B cell (primary cell): ENCODE measurements at regions not wholly inside any gene's neighbourhood (a gene's known extent, or its start where the extent isn't known, plus 50 kb on each side); places are given as distances from the start of the nearest gene placed in this dataset.

ENCODE experiments used
- ATAC-seq: fragments of 200-7000 bp; cut with Tn5 transposase; one replicate; pipeline ENCODE4 v1.10.0; 2021; ENCODE audit warnings: low read depth, mild to moderate bottlenecking, moderate number of reproducible peaks, moderate library complexity
- CTCF ChIA-PET: fragments of 350-600 bp; sonication (Branson Sonifier 250); formaldehyde crosslinking; loops from one replicate; lab custom pipeline; 2021; ENCODE audit warnings: antibody characterized with exemption, inconsistent platforms; lab: Charles Lee
- POLR2A ChIA-PET: fragments of 350-600 bp; sonication (Branson Sonifier 250); formaldehyde crosslinking; loops from one replicate; lab custom pipeline; 2021; ENCODE audit warnings: antibody characterized with exemption; lab: Charles Lee
- DNase-seq: peaks from one replicate; pipeline ENCODE4 v3.0.0; 2013
- H2AFZ ChIP-seq: 2 replicates; pipeline ENCODE4 v1.6.1; 2012; ENCODE audit warnings: mild to moderate bottlenecking, low read depth, low read length; ENCODE audit not compliant: insufficient read depth, poor library complexity, severe bottlenecking
- H3K27ac ChIP-seq, 2 donors: 1 replicate in 1 of 2; 2 replicates in 1 of 2; pipeline ENCODE4 v1.5.1; 2012 to 2013; ENCODE audit warnings: low read length in 2 of 2, mild to moderate bottlenecking in 2 of 2, moderate library complexity in 1 of 2
- H3K27me3 ChIP-seq, 4 experiments: fragments of 200-600 bp in 1 of 4; sonication (generic) in 1 of 4; replicated peaks in 1 of 4; 1 replicate in 2 of 4; 2 replicates in 2 of 4; pipeline versions ENCODE4 v1.6.1 to v1.7.0; 2013 to 2016; ENCODE audit warnings: low read length in 3 of 4, mild to moderate bottlenecking in 2 of 4, mixed read lengths in 1 of 4, moderate library complexity in 1 of 4; ENCODE audit not compliant: insufficient read depth in 4 of 4, control insufficient read depth in 3 of 4; ENCODE audit errors: control extremely low read depth in 1 of 4
- H3K36me3 ChIP-seq, 2 experiments: replicated peaks in 1 of 2; 1 replicate in 1 of 2; 2 replicates in 1 of 2; pipeline versions ENCODE4 v1.6.1 to v1.7.1; 2013; ENCODE audit warnings: low read length in 1 of 2; ENCODE audit not compliant: insufficient read depth in 2 of 2, control insufficient read depth in 1 of 2; ENCODE audit errors: control extremely low read depth in 1 of 2, extremely low read depth in 1 of 2
- H3K4me1 ChIP-seq, 2 donors: fragments of 200-600 bp in 1 of 2; sonication (generic) in 1 of 2; 1 replicate in 1 of 2; 2 replicates in 1 of 2; pipeline versions ENCODE4 v1.5.1 to v1.6.1; 2013 to 2017; ENCODE audit warnings: low read length in 2 of 2; ENCODE audit not compliant: control insufficient read depth in 2 of 2, insufficient read depth in 2 of 2
- H3K4me2 ChIP-seq: replicated peaks from 2 replicates; pipeline ENCODE3; 2012; ENCODE audit warnings: mild to moderate bottlenecking, low read depth, low read length; ENCODE audit not compliant: poor library complexity, severe bottlenecking
- H3K4me3 ChIP-seq, 5 experiments: fragments of 200-600 bp in 1 of 5; sonication (generic) in 1 of 5; 1 replicate in 3 of 5; 2 replicates in 2 of 5; pipeline versions ENCODE4 v1.5.1 to v1.7.0; 2011 to 2016; ENCODE audit warnings: low read length in 4 of 5, mild to moderate bottlenecking in 4 of 5, low read depth in 2 of 5, control low read depth in 1 of 5, moderate library complexity in 1 of 5; ENCODE audit not compliant: insufficient read depth in 1 of 5; ENCODE audit errors: control extremely low read depth in 1 of 5, extremely low read depth in 1 of 5
- H3K79me2 ChIP-seq: fragments of 200-600 bp; sonication (generic); one replicate; pipeline ENCODE4 v1.6.0; 2016; ENCODE audit warnings: low read length; ENCODE audit not compliant: control insufficient read depth, insufficient read depth
- H3K9ac ChIP-seq: fragments of 200-600 bp; sonication (generic); 2 replicates; pipeline ENCODE4 v1.6.1; 2017; ENCODE audit warnings: mild to moderate bottlenecking, low read length, moderate library complexity
- H3K9me3 ChIP-seq, 3 donors: one replicate each; pipeline versions ENCODE4 v1.6.1 to v1.7.1; 2013; ENCODE audit warnings: low read length in 2 of 3; ENCODE audit not compliant: control insufficient read depth in 2 of 3, insufficient read depth in 1 of 3; ENCODE audit errors: control extremely low read depth in 1 of 3
- H4K20me1 ChIP-seq: 2 replicates; pipeline ENCODE4 v1.6.0; 2012; ENCODE audit warnings: mild to moderate bottlenecking, low read length; ENCODE audit not compliant: insufficient read depth, control insufficient read depth, poor library complexity, severe bottlenecking
- H3K27ac Mint-ChIP-seq: one replicate; pipeline ENCODE4 v1.8.0; 2021; ENCODE audit warnings: mixed read lengths
- H3K27me3 Mint-ChIP-seq: one replicate; pipeline ENCODE4 v1.8.0; 2021; ENCODE audit warnings: mixed read lengths
- H3K4me1 Mint-ChIP-seq: one replicate; pipeline ENCODE4 v1.8.0; 2021; ENCODE audit warnings: mixed read lengths
- H3K4me3 Mint-ChIP-seq: one replicate; pipeline ENCODE4 v1.8.0; 2021; ENCODE audit warnings: mixed read lengths
- H3K9me3 Mint-ChIP-seq: one replicate; pipeline ENCODE4 v1.8.0; 2022; ENCODE audit warnings: mixed read lengths; ENCODE audit not compliant: insufficient read depth
- CTCF ChIP-seq: fragments of 200-600 bp; IDR thresholded peaks from one replicate; pipeline ENCODE4 v1.8.0; 2022; ENCODE audit warnings: antibody characterized with exemption, mild to moderate bottlenecking
- EZH2 ChIP-seq: IDR thresholded peaks from 2 replicates; pipeline ENCODE4 v1.6.1; 2012; ENCODE audit warnings: borderline replicate concordance, low read depth, mild to moderate bottlenecking, moderate library complexity, low read length; ENCODE audit not compliant: insufficient read depth, poor library complexity, severe bottlenecking
- WGBS: methylation state at CpG from one replicate; pipeline ENCODE4 v1.1.5; 2013; ENCODE audit warnings: missing lambda C conversion rate; ENCODE audit not compliant: insufficient coverage; 5-methylcytosine and 5-hydroxymethylcytosine counted together
- intact Hi-C: fragments of 100-400 bp; cut with micrococcal nuclease; formaldehyde crosslinking; loops from one replicate; pipeline ENCODE4 v1.10.0; 2022

DNA sequence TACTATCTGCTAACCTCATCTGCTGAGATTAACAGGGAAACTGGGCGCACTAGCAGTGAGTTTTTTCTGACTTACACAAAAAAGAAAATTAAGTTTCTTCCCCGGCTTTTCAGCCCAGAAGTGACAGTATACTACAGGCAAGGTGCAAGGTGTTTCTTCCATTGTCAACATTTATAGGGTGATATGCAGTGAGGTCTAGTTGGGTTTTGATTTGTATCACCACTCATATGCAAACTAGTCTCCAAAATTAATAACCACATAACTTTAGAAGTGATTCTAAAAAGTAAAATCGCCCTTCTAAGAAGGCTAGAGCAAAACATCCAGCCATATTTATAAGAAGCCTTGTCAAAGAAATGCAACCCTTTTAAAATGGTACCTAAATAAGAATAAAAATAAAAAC lies 640.1 kb downstream of the ARAP2 start:
- Mint-ChIP-seq H3K4me3 (no peak overlapping the region), H3K27ac (no peak overlapping the region), H3K27me3 (no peaks in the 10 kb centered on the region), H3K9me3 (no peaks in the 10 kb centered on the region), H3K4me1 (no peaks in the 10 kb centered on the region)
- no peaks in the 10 kb centered on the region for H3K36me3 ChIP-seq
- H3K9me3 ChIP-seq = no peaks in the 10 kb centered on the region
- DNase-seq = no peak
- H3K9ac ChIP-seq = no peak overlapping the region
- H3K79me2 ChIP-seq = no peaks in the 10 kb centered on the region
- no peak overlapping the region for H3K27ac ChIP-seq
- TF ChIP-seq EZH2 = no peak
- no peak for TF ChIP-seq CTCF
- no peak overlapping the region for H2AFZ ChIP-seq
- intact Hi-C loops = no loop called here
- no peaks in the 10 kb centered on the region for H4K20me1 ChIP-seq
- no peak for ATAC-seq
- ChIA-PET CTCF (no interaction called here), POLR2A (no interaction called here)
- H3K4me2 ChIP-seq = no peak overlapping the region
- no peaks in the 10 kb centered on the region for H3K4me1 ChIP-seq
- no peak overlapping the region for H3K4me3 ChIP-seq
- WGBS = no CpG with 5 or more reads among the region's 3 CpGs
- H3K27me3 ChIP-seq = no peaks in the 10 kb centered on the region

DNA sequence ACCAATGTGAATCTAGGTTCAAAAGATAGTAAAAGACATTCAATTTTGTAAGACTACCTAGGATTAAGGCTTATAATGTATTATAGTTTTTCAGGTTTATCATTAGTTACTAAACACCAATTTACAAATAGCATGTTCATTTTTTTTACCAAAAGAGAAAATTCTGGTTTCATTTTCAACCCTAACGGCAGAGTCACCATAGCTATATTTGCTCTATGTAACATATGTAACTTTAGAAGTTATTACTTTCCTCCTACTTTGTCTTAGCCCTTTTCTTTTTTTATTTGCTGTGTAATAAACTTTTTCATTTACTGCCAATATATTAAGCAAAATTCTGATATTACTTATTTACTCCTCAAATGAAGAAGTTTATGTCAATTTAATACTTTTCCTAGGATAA lies 639.6 kb downstream of the ARAP2 start:
- H3K4me3 Mint-ChIP-seq = no peak overlapping the region
- no peak for ATAC-seq
- no CpG with 5 or more reads among the region's 1 CpG for WGBS
- intact Hi-C loops = no loop called here
- no peak for DNase-seq
- Histone ChIP-seq H3K79me2 (no peaks in the 10 kb centered on the region), H3K36me3 (no peaks in the 10 kb centered on the region), H3K9me3 (no peaks in the 10 kb centered on the region), H3K27me3 (no peaks in the 10 kb centered on the region), H3K4me1 (no peaks in the 10 kb centered on the region), H3K4me3 (no peak overlapping the region), H3K27ac (no peak overlapping the region), H3K9ac (no peak overlapping the region), H4K20me1 (no peaks in the 10 kb centered on the region), H2AFZ (no peak overlapping the region), H3K4me2 (no peak overlapping the region)
- H3K4me1 Mint-ChIP-seq = no peaks in the 10 kb centered on the region
- ChIA-PET POLR2A (no interaction called here), CTCF (no interaction called here)
- H3K27ac Mint-ChIP-seq = no peak overlapping the region
- TF ChIP-seq EZH2 (no peak), CTCF (no peak)
- no peaks in the 10 kb centered on the region for H3K27me3 Mint-ChIP-seq
- no peaks in the 10 kb centered on the region for H3K9me3 Mint-ChIP-seq
